ENCODE measurements at regions not wholly inside any gene's neighbourhood (a gene's known extent, or its start where the extent isn't known, plus 50 kb on each side); places are given as distances from the start of the nearest gene placed in this dataset.

DNA sequence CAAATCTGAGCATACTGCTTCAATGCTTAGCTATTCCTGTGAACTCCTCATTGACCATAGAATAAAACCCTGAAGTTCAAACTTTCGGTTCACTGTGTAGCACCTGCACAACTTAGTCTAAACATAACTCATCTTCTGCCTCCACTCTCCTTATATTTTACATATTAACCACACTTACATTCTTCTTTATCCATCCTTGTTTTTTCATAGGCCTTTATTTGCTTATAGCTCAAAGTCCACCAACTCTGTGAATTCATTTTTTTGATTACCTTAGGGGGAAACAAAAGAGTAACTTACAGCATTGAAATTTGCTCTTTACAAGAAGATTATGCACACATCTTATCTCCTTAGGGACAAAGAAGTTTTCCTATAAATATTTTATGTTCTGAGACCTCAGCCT is 521.6 kb upstream of the FAT3 start:
- Histone ChIP-seq H3K9me3 (ENCODE audit: control insufficient read depth, low read length) (no peaks in the 10 kb centered on the region), H3K27ac (ENCODE audit: low read length, poor library complexity, severe bottlenecking) (no peak overlapping the region), H3K4me3 (ENCODE audit: insufficient read depth in 1 of 2, low read depth in 1 of 2, low read length in 2 of 2) (no peak overlapping the region), H2AK5ac (ENCODE audit: low read length, severe bottlenecking) (no peak overlapping the region), H2BK12ac (ENCODE audit: low read length in 2 of 2) (no peak overlapping the region), H3K4me1 (ENCODE audit: control insufficient read depth, insufficient read depth, low read depth, low read length) (no peaks in the 10 kb centered on the region), H2BK5ac (ENCODE audit: low read depth, low read length, poor library complexity, severe bottlenecking) (no peak overlapping the region), H3K79me1 (replicated peaks; ENCODE audit: low read length, poor library complexity, severe bottlenecking) (no peaks in the 10 kb centered on the region), H3K4me2 (ENCODE audit: low read length, poor library complexity, severe bottlenecking) (no peak overlapping the region), H3K36me3 (ENCODE audit: control insufficient read depth in 1 of 2, insufficient read depth in 2 of 2, low read depth in 1 of 2, low read length in 2 of 2) (no peaks in the 10 kb centered on the region), H2BK15ac (ENCODE audit: low read depth, poor library complexity, severe bottlenecking) (no peak overlapping the region), H2BK120ac (ENCODE audit: low read depth, low read length) (no peak overlapping the region), H3K18ac (ENCODE audit: low read depth in 1 of 2, low read length in 2 of 2) (no peak overlapping the region), H4K91ac (ENCODE audit: low read length) (no peak overlapping the region), H3K27me3 (ENCODE audit: control insufficient read depth in 1 of 2, insufficient read depth in 1 of 2, low read length in 2 of 2) (no peaks in the 10 kb centered on the region), H2AFZ (ENCODE audit: low read depth, low read length) (no peak overlapping the region), H3K9ac (ENCODE audit: low read length) (no peak overlapping the region), H3K4ac (ENCODE audit: low read depth in 1 of 2, low read length in 2 of 2) (no peak overlapping the region), H3K14ac (ENCODE audit: low read length in 2 of 2) (no peak overlapping the region), H4K8ac (ENCODE audit: low read length) (no peak overlapping the region), H3K23ac (ENCODE audit: low read length in 2 of 2) (no peak overlapping the region)
- WGBS = 76% methylated on average over 1 of the region's 1 CpG
- no peak for DNase-seq

DNA sequence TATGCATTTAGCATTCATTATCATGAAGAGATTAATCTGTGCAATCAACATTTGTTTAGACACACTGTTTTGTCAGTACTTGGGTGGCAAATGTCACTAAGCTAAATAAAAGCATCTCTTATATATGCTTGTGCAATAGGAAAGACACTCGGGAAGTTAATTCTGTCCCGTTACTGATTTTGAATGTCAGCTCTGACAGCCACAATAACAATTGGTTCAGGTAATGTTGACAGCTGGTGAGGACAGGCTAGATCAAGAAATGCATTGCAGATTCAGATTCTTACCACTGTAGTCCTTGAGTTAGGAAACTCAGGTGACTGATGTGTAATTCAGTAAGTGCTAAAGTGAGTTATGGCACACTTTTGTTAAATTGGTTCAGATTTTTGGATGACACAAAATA is 523.8 kb upstream of the FAT3 start:
- no peak overlapping the region for H3K23ac ChIP-seq (ENCODE audit: low read length in 2 of 2)
- no peak overlapping the region for H2BK120ac ChIP-seq (ENCODE audit: low read depth, low read length)
- no peak for DNase-seq
- H3K4me2 ChIP-seq (ENCODE audit: low read length, poor library complexity, severe bottlenecking) = no peak overlapping the region
- H3K4me1 ChIP-seq (ENCODE audit: control insufficient read depth, insufficient read depth, low read depth, low read length) = no peaks in the 10 kb centered on the region
- H2BK12ac ChIP-seq (ENCODE audit: low read length in 2 of 2) = no peak overlapping the region
- no peak overlapping the region for H3K4me3 ChIP-seq (ENCODE audit: insufficient read depth in 1 of 2, low read depth in 1 of 2, low read length in 2 of 2)
- no peak overlapping the region for H3K18ac ChIP-seq (ENCODE audit: low read depth in 1 of 2, low read length in 2 of 2)
- H3K14ac ChIP-seq (ENCODE audit: low read length in 2 of 2) = no peak overlapping the region
- H2AFZ ChIP-seq (ENCODE audit: low read depth, low read length) = no peak overlapping the region
- H3K27me3 ChIP-seq (ENCODE audit: control insufficient read depth in 1 of 2, insufficient read depth in 1 of 2, low read length in 2 of 2) = no peaks in the 10 kb centered on the region
- no peaks in the 10 kb centered on the region for H3K9me3 ChIP-seq (ENCODE audit: control insufficient read depth, low read length)
- no peak overlapping the region for H2AK5ac ChIP-seq (ENCODE audit: low read length, severe bottlenecking)
- no peak overlapping the region for H2BK15ac ChIP-seq (ENCODE audit: low read depth, poor library complexity, severe bottlenecking)
- H3K4ac ChIP-seq (ENCODE audit: low read depth in 1 of 2, low read length in 2 of 2) = no peak overlapping the region
- no peak overlapping the region for H3K27ac ChIP-seq (ENCODE audit: low read length, poor library complexity, severe bottlenecking)
- H4K8ac ChIP-seq (ENCODE audit: low read length) = no peak overlapping the region
- no peaks in the 10 kb centered on the region for H3K36me3 ChIP-seq (ENCODE audit: control insufficient read depth in 1 of 2, insufficient read depth in 2 of 2, low read depth in 1 of 2, low read length in 2 of 2)
- no peak overlapping the region for H4K91ac ChIP-seq (ENCODE audit: low read length)
- no peaks in the 10 kb centered on the region for H3K79me1 ChIP-seq (replicated peaks; ENCODE audit: low read length, poor library complexity, severe bottlenecking)
- H2BK5ac ChIP-seq (ENCODE audit: low read depth, low read length, poor library complexity, severe bottlenecking) = no peak overlapping the region
- 94% methylated on average over 2 of the region's 2 CpGs for WGBS
- no peak overlapping the region for H3K9ac ChIP-seq (ENCODE audit: low read length)

DNA sequence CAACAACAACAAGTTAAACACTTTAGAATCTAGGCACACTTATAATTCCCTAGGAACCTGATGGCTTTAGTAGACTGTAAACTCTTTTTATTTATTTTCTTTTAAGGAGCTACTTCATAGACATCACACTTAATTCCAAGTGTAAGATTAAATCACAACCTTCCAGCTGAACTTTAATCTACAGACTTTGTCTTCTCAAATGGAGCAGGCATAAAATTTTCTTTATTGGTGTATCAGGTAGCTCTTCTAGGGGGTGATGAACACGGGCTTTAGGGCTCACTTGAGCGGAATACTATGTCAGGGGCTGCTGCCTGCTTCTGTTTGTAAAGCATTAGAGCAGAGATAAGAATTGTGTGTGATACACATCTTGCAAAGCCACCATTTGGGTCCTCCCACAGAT is 525.8 kb upstream of the FAT3 start:
- Histone ChIP-seq H3K18ac (ENCODE audit: low read depth in 1 of 2, low read length in 2 of 2) (no peak overlapping the region), H3K79me1 (replicated peaks; ENCODE audit: low read length, poor library complexity, severe bottlenecking) (no peaks in the 10 kb centered on the region), H3K4ac (ENCODE audit: low read depth in 1 of 2, low read length in 2 of 2) (no peak overlapping the region), H4K8ac (ENCODE audit: low read length) (no peak overlapping the region), H4K91ac (ENCODE audit: low read length) (no peak overlapping the region), H3K4me3 (ENCODE audit: insufficient read depth in 1 of 2, low read depth in 1 of 2, low read length in 2 of 2) (no peak overlapping the region), H3K9ac (ENCODE audit: low read length) (no peak overlapping the region), H3K23ac (ENCODE audit: low read length in 2 of 2) (no peak overlapping the region), H3K36me3 (ENCODE audit: control insufficient read depth in 1 of 2, insufficient read depth in 2 of 2, low read depth in 1 of 2, low read length in 2 of 2) (no peaks in the 10 kb centered on the region), H3K9me3 (ENCODE audit: control insufficient read depth, low read length) (no peaks in the 10 kb centered on the region), H3K27ac (ENCODE audit: low read length, poor library complexity, severe bottlenecking) (no peak overlapping the region), H2BK15ac (ENCODE audit: low read depth, poor library complexity, severe bottlenecking) (no peak overlapping the region), H3K4me1 (ENCODE audit: control insufficient read depth, insufficient read depth, low read depth, low read length) (no peaks in the 10 kb centered on the region), H3K27me3 (ENCODE audit: control insufficient read depth in 1 of 2, insufficient read depth in 1 of 2, low read length in 2 of 2) (no peaks in the 10 kb centered on the region), H2BK120ac (ENCODE audit: low read depth, low read length) (no peak overlapping the region), H3K4me2 (ENCODE audit: low read length, poor library complexity, severe bottlenecking) (no peak overlapping the region), H2BK5ac (ENCODE audit: low read depth, low read length, poor library complexity, severe bottlenecking) (no peak overlapping the region), H2BK12ac (ENCODE audit: low read length in 2 of 2) (no peak overlapping the region), H3K14ac (ENCODE audit: low read length in 2 of 2) (no peak overlapping the region), H2AK5ac (ENCODE audit: low read length, severe bottlenecking) (no peak overlapping the region), H2AFZ (ENCODE audit: low read depth, low read length) (no peak overlapping the region)
- WGBS = 74% methylated on average over 2 of the region's 2 CpGs
- DNase-seq = no peak

DNA sequence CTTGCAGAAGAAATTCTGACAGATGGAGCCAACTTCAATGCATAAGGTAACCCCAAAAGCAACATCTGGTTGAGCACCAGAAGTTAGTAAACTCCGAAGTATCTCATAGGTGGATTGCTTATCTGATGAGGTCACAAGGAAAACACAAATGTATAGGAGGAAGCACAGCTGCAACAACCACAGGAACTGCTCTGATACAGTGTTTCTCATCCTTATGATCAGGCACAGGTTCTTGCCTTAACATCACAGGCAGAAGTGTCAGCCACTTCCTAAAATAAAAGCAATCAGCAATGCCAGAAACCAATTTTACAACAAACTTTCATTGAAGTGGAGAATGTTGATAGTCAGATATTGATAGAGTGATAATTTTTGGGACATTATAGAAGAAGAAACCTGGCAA is 530.3 kb upstream of the FAT3 start:
- WGBS = 86% methylated on average over 1 of the region's 1 CpG
- Histone ChIP-seq H3K4me3 (ENCODE audit: insufficient read depth in 1 of 2, low read depth in 1 of 2, low read length in 2 of 2) (no peak overlapping the region), H2BK120ac (ENCODE audit: low read depth, low read length) (no peak overlapping the region), H2BK15ac (ENCODE audit: low read depth, poor library complexity, severe bottlenecking) (no peak overlapping the region), H3K4me1 (ENCODE audit: control insufficient read depth, insufficient read depth, low read depth, low read length) (no peaks in the 10 kb centered on the region), H3K9me3 (ENCODE audit: control insufficient read depth, low read length) (no peaks in the 10 kb centered on the region), H3K9ac (ENCODE audit: low read length) (no peak overlapping the region), H4K8ac (ENCODE audit: low read length) (no peak overlapping the region), H3K4me2 (ENCODE audit: low read length, poor library complexity, severe bottlenecking) (no peak overlapping the region), H3K27me3 (ENCODE audit: control insufficient read depth in 1 of 2, insufficient read depth in 1 of 2, low read length in 2 of 2) (no peaks in the 10 kb centered on the region), H3K36me3 (ENCODE audit: control insufficient read depth in 1 of 2, insufficient read depth in 2 of 2, low read depth in 1 of 2, low read length in 2 of 2) (no peaks in the 10 kb centered on the region), H2AFZ (ENCODE audit: low read depth, low read length) (no peak overlapping the region), H3K14ac (ENCODE audit: low read length in 2 of 2) (no peak overlapping the region), H3K4ac (ENCODE audit: low read depth in 1 of 2, low read length in 2 of 2) (no peak overlapping the region), H3K27ac (ENCODE audit: low read length, poor library complexity, severe bottlenecking) (no peak overlapping the region), H2AK5ac (ENCODE audit: low read length, severe bottlenecking) (no peak overlapping the region), H3K79me1 (replicated peaks; ENCODE audit: low read length, poor library complexity, severe bottlenecking) (no peaks in the 10 kb centered on the region), H4K91ac (ENCODE audit: low read length) (no peak overlapping the region), H3K23ac (ENCODE audit: low read length in 2 of 2) (no peak overlapping the region), H2BK12ac (ENCODE audit: low read length in 2 of 2) (no peak overlapping the region), H3K18ac (ENCODE audit: low read depth in 1 of 2, low read length in 2 of 2) (no peak overlapping the region), H2BK5ac (ENCODE audit: low read depth, low read length, poor library complexity, severe bottlenecking) (no peak overlapping the region)
- no peak for DNase-seq

Data from mesenchymal stem cell (in vitro differentiated cells and primary cell).